Neural cell (in vitro differentiated cells): ENCODE measurements at regions not wholly inside any gene's neighbourhood (a gene's known extent, or its start where the extent isn't known, plus 50 kb on each side); places are given as distances from the start of the nearest gene placed in this dataset.
"Not testable (repeated sequence)": the region's sequence is repeated elsewhere in the genome, so short reads cannot be mapped to it uniquely, and the experiment has no call there.

Experiments used
- H2AFZ ChIP-seq: fragments of 200-600, 300-800 bp; sonication (generic), shearing (Covaris generic); 2 replicates; pipeline ENCODE4 v1.6.0; 2014; ENCODE audit warnings: low read depth, mild to moderate bottlenecking, antibody characterized with exemption, low read length, moderate library complexity
- H3F3A ChIP-seq: fragments of 200-600 bp; shearing (Covaris generic); 2 replicates; pipeline ENCODE4 v1.6.1; 2016; ENCODE audit warnings: mild to moderate bottlenecking, moderate library complexity, mixed read lengths, antibody characterized with exemption, low read length; ENCODE audit not compliant: insufficient read depth, poor library complexity, severe bottlenecking
- H3K27ac ChIP-seq: fragments of 200-600, 300-800 bp; sonication (generic), shearing (Covaris generic); 2 replicates; pipeline ENCODE4 v1.5.1; 2014; ENCODE audit warnings: mild to moderate bottlenecking, low read length, moderate library complexity
- H3K27me3 ChIP-seq: fragments of 300-800, 200-600 bp; sonication (generic), shearing (Covaris generic); 2 replicates; pipeline ENCODE4 v1.6.0; 2014; ENCODE audit warnings: mild to moderate bottlenecking, low read depth, low read length, moderate library complexity; ENCODE audit not compliant: insufficient read depth
- H3K36me3 ChIP-seq: fragments of 300-800, 200-600 bp; sonication (generic), shearing (Covaris generic); 2 replicates; pipeline ENCODE4 v1.5.1; 2014; ENCODE audit warnings: mild to moderate bottlenecking, antibody characterized with exemption, low read length, moderate library complexity; ENCODE audit not compliant: insufficient read depth
- H3K4me2 ChIP-seq: fragments of 300-800, 200-600 bp; sonication (generic), shearing (Covaris generic); 2 replicates; pipeline ENCODE4 v1.6.0; 2014; ENCODE audit warnings: mild to moderate bottlenecking, low read length
- H3K4me3 ChIP-seq: fragments of 300-800, 200-600 bp; sonication (generic), shearing (Covaris generic); 2 replicates; pipeline ENCODE4 v1.5.1; 2014; ENCODE audit warnings: mild to moderate bottlenecking, low read length, moderate library complexity
- H3K79me2 ChIP-seq: fragments of 200-600 bp; shearing (Covaris generic); replicated peaks from 2 replicates; pipeline ENCODE4 v1.6.0; 2014; ENCODE audit warnings: mild to moderate bottlenecking, low read length, moderate library complexity; ENCODE audit not compliant: insufficient read depth
- H3K9ac ChIP-seq: fragments of 300-800, 200-600 bp; sonication (generic), shearing (Covaris generic); 2 replicates; pipeline ENCODE4 v1.6.1; 2016; ENCODE audit warnings: mild to moderate bottlenecking, low read length, mixed read lengths
- H3K9me2 ChIP-seq: fragments of 200-600 bp; shearing (Covaris generic); 2 replicates; pipeline ENCODE4 v1.6.1; 2016; ENCODE audit warnings: mild to moderate bottlenecking, low read length, mixed read lengths; ENCODE audit not compliant: insufficient read depth
- H3K9me3 ChIP-seq: fragments of 200-600, 300-800 bp; sonication (generic), shearing (Covaris generic); 2 replicates; pipeline ENCODE4 v1.6.1; 2016; ENCODE audit warnings: mild to moderate bottlenecking, mixed run types, low read length, moderate library complexity, mixed read lengths
- H4K20me1 ChIP-seq: fragments of 200-600 bp; shearing (Covaris generic); 2 replicates; pipeline ENCODE4 v1.6.1; 2016; ENCODE audit warnings: mild to moderate bottlenecking, mixed run types; ENCODE audit not compliant: insufficient read depth
- EP300 ChIP-seq: fragments of 450-650 bp; conservative IDR thresholded peaks from 2 replicates; pipeline ENCODE4 v1.6.1; 2014; ENCODE audit warnings: antibody characterized with exemption, mild to moderate bottlenecking, moderate library complexity; ENCODE audit not compliant: poor library complexity, severe bottlenecking
- EZH2 ChIP-seq: fragments of 200-600, 300-800 bp; shearing (Covaris generic), sonication (generic); IDR thresholded peaks from 2 replicates; pipeline ENCODE4 v1.6.1; 2014; ENCODE audit warnings: antibody characterized with exemption, low read length, borderline replicate concordance, mild to moderate bottlenecking; ENCODE audit not compliant: insufficient read depth, poor library complexity, severe bottlenecking
- MXI1 ChIP-seq: fragments of 450-650 bp; conservative IDR thresholded peaks from 2 replicates; pipeline ENCODE4 v1.6.1; 2014; ENCODE audit warnings: antibody characterized with exemption, mild to moderate bottlenecking; ENCODE audit not compliant: poor library complexity, severe bottlenecking
- POLR2AphosphoS5 ChIP-seq: IDR thresholded peaks from 2 replicates; pipeline ENCODE4 v1.6.1; 2012
- RAD21 ChIP-seq: fragments of 450-650 bp; conservative IDR thresholded peaks from 2 replicates; pipeline ENCODE4 v1.6.1; 2014; ENCODE audit warnings: antibody characterized with exemption, mild to moderate bottlenecking, moderate library complexity
- REST ChIP-seq: IDR thresholded peaks from 2 replicates; pipeline ENCODE4 v1.6.1; 2012; ENCODE audit warnings: borderline replicate concordance
- SMC3 ChIP-seq: fragments of 450-650 bp; conservative IDR thresholded peaks from 2 replicates; pipeline ENCODE4 v1.6.1; 2014; ENCODE audit warnings: antibody characterized with exemption, mild to moderate bottlenecking, moderate library complexity; ENCODE audit not compliant: poor library complexity
- TAF1 ChIP-seq: IDR thresholded peaks from 2 replicates; pipeline ENCODE4 v1.6.1; 2012; ENCODE audit warnings: low read depth
- TF ChIP-seq, protein P1 (sequence below): fragments of 450-650 bp; IDR thresholded peaks from 2 replicates; pipeline ENCODE4 v1.5.1; 2014; ENCODE audit warnings: antibody characterized with exemption, mild to moderate bottlenecking, moderate library complexity; ENCODE audit not compliant: poor library complexity, severe bottlenecking

DNA sequence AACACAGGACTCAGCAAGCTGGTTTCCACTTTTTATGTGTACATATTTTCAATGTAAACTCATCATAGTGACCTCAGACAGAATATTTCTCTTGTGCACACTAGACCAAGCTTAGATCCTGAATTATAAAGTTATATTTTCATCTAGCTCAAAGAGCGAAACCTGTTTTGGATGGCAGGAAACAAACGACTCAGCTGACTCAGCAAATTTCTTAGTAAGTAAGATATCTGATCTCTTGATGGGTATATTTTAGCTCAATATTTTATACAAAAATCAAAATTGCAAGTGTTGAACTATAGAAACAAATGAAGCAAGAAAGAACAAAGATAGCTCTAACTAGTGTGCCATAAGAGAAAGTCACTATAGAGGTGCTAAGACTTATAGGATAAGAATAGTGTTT lies 1114.5 kb downstream of the STPG2 start:
- H3K4me3 ChIP-seq: no peak overlapping the region
- no peaks in the 10 kb centered on the region for H3K9me2 ChIP-seq
- no peaks in the 10 kb centered on the region for H3K27me3 ChIP-seq
- no peak overlapping the region for H3K4me2 ChIP-seq
- TF ChIP-seq, protein P1, sequence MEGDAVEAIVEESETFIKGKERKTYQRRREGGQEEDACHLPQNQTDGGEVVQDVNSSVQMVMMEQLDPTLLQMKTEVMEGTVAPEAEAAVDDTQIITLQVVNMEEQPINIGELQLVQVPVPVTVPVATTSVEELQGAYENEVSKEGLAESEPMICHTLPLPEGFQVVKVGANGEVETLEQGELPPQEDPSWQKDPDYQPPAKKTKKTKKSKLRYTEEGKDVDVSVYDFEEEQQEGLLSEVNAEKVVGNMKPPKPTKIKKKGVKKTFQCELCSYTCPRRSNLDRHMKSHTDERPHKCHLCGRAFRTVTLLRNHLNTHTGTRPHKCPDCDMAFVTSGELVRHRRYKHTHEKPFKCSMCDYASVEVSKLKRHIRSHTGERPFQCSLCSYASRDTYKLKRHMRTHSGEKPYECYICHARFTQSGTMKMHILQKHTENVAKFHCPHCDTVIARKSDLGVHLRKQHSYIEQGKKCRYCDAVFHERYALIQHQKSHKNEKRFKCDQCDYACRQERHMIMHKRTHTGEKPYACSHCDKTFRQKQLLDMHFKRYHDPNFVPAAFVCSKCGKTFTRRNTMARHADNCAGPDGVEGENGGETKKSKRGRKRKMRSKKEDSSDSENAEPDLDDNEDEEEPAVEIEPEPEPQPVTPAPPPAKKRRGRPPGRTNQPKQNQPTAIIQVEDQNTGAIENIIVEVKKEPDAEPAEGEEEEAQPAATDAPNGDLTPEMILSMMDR: no peak
- TF ChIP-seq RAD21 (no peak), MXI1 (no peak), TAF1 (no peak), POLR2AphosphoS5 (no peak), EZH2 (no peak), SMC3 (no peak), EP300 (no peak), REST (no peak)
- H3K79me2 ChIP-seq: no peaks in the 10 kb centered on the region
- no peak overlapping the region for H3K9ac ChIP-seq
- no peaks in the 10 kb centered on the region for H3K36me3 ChIP-seq
- no peaks in the 10 kb centered on the region for H3K9me3 ChIP-seq
- no peaks in the 10 kb centered on the region for H4K20me1 ChIP-seq
- H3K27ac ChIP-seq: no peak overlapping the region
- no peak overlapping the region for H2AFZ ChIP-seq
- H3F3A ChIP-seq: no peaks in the 10 kb centered on the region

DNA sequence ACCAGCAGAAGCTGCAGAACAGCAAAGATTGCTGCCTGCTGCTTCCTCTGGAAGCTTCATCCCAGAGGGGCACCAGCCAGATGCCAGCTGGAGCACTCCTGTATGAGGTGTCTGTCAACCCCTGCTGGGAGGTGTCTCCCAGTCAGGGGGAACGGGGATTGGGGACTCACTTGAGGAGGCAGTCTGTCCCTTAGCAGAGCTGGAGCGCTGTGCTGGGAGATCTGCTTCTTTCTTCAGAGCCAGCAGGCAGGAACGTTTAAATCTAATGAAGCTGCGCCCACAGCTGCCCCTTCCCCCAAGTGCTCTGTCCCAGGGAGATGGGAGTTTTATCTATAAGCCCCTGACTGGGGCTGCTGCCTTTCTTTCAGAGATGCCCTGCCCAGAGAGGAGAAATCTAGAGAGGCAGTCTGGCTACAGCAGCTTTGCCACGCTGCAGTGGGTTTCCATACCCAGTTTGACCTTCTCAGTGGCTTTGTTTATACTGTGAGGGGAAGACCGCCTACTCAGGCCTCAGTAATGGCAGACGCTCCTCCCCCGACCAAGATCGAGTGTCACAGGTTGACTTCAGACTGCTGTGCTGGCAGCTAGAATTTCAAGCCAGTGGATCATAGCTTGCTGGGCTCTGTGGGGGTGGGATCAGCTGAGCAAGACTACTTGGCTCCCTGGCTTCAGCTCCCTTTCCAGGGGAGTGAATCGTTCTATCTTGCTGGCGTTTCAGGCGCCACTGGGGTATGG lies 1105.7 kb downstream of the STPG2 start:
- H3F3A ChIP-seq, H3K4me3 ChIP-seq: not testable (repeated sequence)

DNA sequence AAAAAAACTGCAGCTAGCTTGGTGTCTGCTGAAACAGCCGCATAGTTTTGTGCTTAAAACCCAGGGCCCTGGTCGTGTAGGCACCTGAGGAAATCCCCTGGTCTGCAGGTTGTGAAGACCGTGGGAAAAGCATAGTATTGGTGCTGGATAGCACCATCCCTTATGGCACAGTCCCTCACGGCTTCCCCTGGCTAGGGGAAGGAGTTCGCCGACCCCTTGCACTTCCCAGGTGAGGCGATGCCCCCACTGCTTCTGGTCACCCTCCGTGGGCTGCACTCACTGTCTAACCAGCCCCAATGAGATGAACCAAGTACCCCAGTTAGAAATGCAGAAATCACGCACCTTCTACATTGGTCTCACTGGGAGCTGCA lies 1105.1 kb downstream of the STPG2 start:
- H2AFZ ChIP-seq: no peak overlapping the region
- no peaks in the 10 kb centered on the region for H4K20me1 ChIP-seq
- no peak overlapping the region for H3K27ac ChIP-seq
- H3K27me3 ChIP-seq: no peaks in the 10 kb centered on the region
- no peaks in the 10 kb centered on the region for H3K9me2 ChIP-seq
- H3F3A ChIP-seq: no peaks in the 10 kb centered on the region
- no peak overlapping the region for H3K4me2 ChIP-seq
- H3K9me3 ChIP-seq: no peaks in the 10 kb centered on the region
- H3K79me2 ChIP-seq: no peaks in the 10 kb centered on the region
- TF ChIP-seq POLR2AphosphoS5 (no peak), REST (no peak), SMC3 (no peak), TAF1 (no peak), EZH2 (no peak), RAD21 (no peak), MXI1 (no peak), EP300 (no peak)
- TF ChIP-seq, protein P1: no peak
- H3K9ac ChIP-seq: no peak overlapping the region
- no peak overlapping the region for H3K4me3 ChIP-seq
- H3K36me3 ChIP-seq: no peaks in the 10 kb centered on the region

More for the DNA sequence above, 1105.7 kb downstream of the STPG2 start:
- not testable (repeated sequence) for H3K4me2 ChIP-seq, H3K79me2 ChIP-seq, H3K9me2 ChIP-seq, H3K9me3 ChIP-seq, H3K9ac ChIP-seq, H4K20me1 ChIP-seq, H2AFZ ChIP-seq, H3K27ac ChIP-seq, H3K36me3 ChIP-seq, H3K27me3 ChIP-seq
